IMR-90 (cell line): ENCODE measurements at regions not wholly inside any gene's neighbourhood (a gene's known extent, or its start where the extent isn't known, plus 50 kb on each side); places are given as distances from the start of the nearest gene placed in this dataset.
"Not testable (repeated sequence)": the region's sequence is repeated elsewhere in the genome, so short reads cannot be mapped to it uniquely, and the experiment has no call there.

Experiments
- ATAC-seq: fragments of 200-7000 bp; cut with Tn5 transposase; 2 replicates; pipeline ENCODE4 v1.9.1; 2020; ENCODE audit warnings: low read depth, mild to moderate bottlenecking, moderate library complexity
- BruUV-seq: library from RNA; stranded (reverse); fragments of 400-500 nt; replicated peaks from 2 replicates; lab custom pipeline; 2021; lab: Mats Ljungman, UMichigan
- CTCF ChIA-PET: fragments of 300-600 bp; formaldehyde crosslinking; extraction: SDS; loops from one replicate; lab custom pipeline; 2021; ENCODE audit warnings: antibody characterized with exemption; lab: Yijun Ruan, JAX
- POLR2A ChIA-PET: fragments of 300-600 bp; sonication (Branson Sonifier 250); formaldehyde crosslinking; loops from one replicate; lab custom pipeline; 2022; ENCODE audit warnings: antibody characterized with exemption; ENCODE audit not compliant: unreplicated experiment; lab: Charles Lee
- DNase-seq: peaks from one replicate; pipeline ENCODE4 v3.0.0; 2013
- H2AFZ ChIP-seq: replicated peaks from 2 replicates; pipeline ENCODE3; 2013; ENCODE audit warnings: low read length, mild to moderate bottlenecking; ENCODE audit not compliant: poor library complexity
- H2AK5ac ChIP-seq: 2 replicates; pipeline ENCODE4 v1.6.1; 2013; ENCODE audit warnings: low read depth, low read length, inconsistent platforms
- H2AK9ac ChIP-seq: replicated peaks from 2 replicates; pipeline ENCODE3; 2013; ENCODE audit warnings: mild to moderate bottlenecking, low read depth, low read length, moderate library complexity; ENCODE audit not compliant: poor library complexity
- H2BK120ac ChIP-seq: 2 replicates; pipeline ENCODE4 v1.6.1; 2013; ENCODE audit warnings: low read depth, low read length, inconsistent platforms
- H2BK15ac ChIP-seq: 3 replicates; pipeline ENCODE4 v1.6.1; 2013; ENCODE audit warnings: low read depth, low read length, inconsistent platforms
- H2BK20ac ChIP-seq: 2 replicates; pipeline ENCODE4 v1.6.1; 2013; ENCODE audit warnings: low read depth, mild to moderate bottlenecking, inconsistent platforms, low read length, moderate library complexity
- H2BK5ac ChIP-seq: 2 replicates; pipeline ENCODE4 v1.6.1; 2013; ENCODE audit warnings: mild to moderate bottlenecking, low read depth, low read length, inconsistent platforms; ENCODE audit not compliant: poor library complexity, severe bottlenecking
- H3K14ac ChIP-seq: replicated peaks from 2 replicates; pipeline ENCODE4 v1.6.1; 2013; ENCODE audit warnings: low read depth, low read length, inconsistent platforms
- H3K18ac ChIP-seq: 2 replicates; pipeline ENCODE4 v1.6.1; 2013; ENCODE audit warnings: low read depth, low read length, control low read depth
- H3K23ac ChIP-seq: 2 replicates; pipeline ENCODE4 v1.6.1; 2013; ENCODE audit warnings: low read depth, low read length, inconsistent platforms
- H3K27ac ChIP-seq: 2 replicates; pipeline ENCODE4 v1.5.1; 2013; ENCODE audit warnings: mild to moderate bottlenecking, control low read depth, low read length; ENCODE audit not compliant: insufficient read depth
- H3K27me3 ChIP-seq: 2 replicates; pipeline ENCODE4 v1.6.1; 2013; ENCODE audit warnings: low read length; ENCODE audit not compliant: control insufficient read depth, insufficient read depth
- H3K36me3 ChIP-seq: 2 replicates; pipeline ENCODE4 v1.6.1; 2013; ENCODE audit warnings: low read length, mixed read lengths; ENCODE audit not compliant: control insufficient read depth, insufficient read depth
- H3K4ac ChIP-seq: 2 replicates; pipeline ENCODE4 v1.6.1; 2013; ENCODE audit warnings: low read depth, low read length, inconsistent platforms
- H3K4me1 ChIP-seq: 2 replicates; pipeline ENCODE4 v1.6.1; 2013; ENCODE audit warnings: low read length, mixed read lengths; ENCODE audit not compliant: control insufficient read depth, insufficient read depth
- H3K4me2 ChIP-seq: 2 replicates; pipeline ENCODE4 v1.6.1; 2013; ENCODE audit warnings: low read depth, mild to moderate bottlenecking, control low read depth, low read length, moderate library complexity
- H3K4me3 ChIP-seq: 2 replicates; pipeline ENCODE4 v1.5.1; 2013; ENCODE audit warnings: low read depth, mild to moderate bottlenecking, control low read depth, low read length, moderate library complexity; ENCODE audit not compliant: insufficient read depth
- H3K56ac ChIP-seq: 2 replicates; pipeline ENCODE4 v1.6.1; 2013; ENCODE audit warnings: low read length, inconsistent platforms; ENCODE audit not compliant: insufficient read depth; ENCODE audit errors: extremely low read depth
- H3K79me1 ChIP-seq, 2 experiments: 2 replicates each; pipeline ENCODE4 v1.6.1; 2013; ENCODE audit warnings: low read length in 2 of 2, inconsistent platforms in 1 of 2, low read depth in 1 of 2
- H3K9ac ChIP-seq: 2 replicates; pipeline ENCODE4 v1.6.1; 2013; ENCODE audit warnings: low read depth, low read length, control low read depth
- H3K9me1 ChIP-seq: 2 replicates; pipeline ENCODE4 v1.6.1; 2013; ENCODE audit warnings: low read length, inconsistent platforms; ENCODE audit not compliant: insufficient read depth
- H3K9me3 ChIP-seq: 2 replicates; pipeline ENCODE4 v1.6.1; 2013; ENCODE audit warnings: low read length; ENCODE audit not compliant: control insufficient read depth, insufficient read depth
- H4K20me1 ChIP-seq: 2 replicates; pipeline ENCODE4 v1.6.1; 2013; ENCODE audit warnings: low read length, inconsistent platforms; ENCODE audit not compliant: insufficient read depth
- H4K5ac ChIP-seq: 2 replicates; pipeline ENCODE4 v1.6.1; 2013; ENCODE audit warnings: mild to moderate bottlenecking, low read depth, low read length, control low read depth
- H4K8ac ChIP-seq, 2 experiments: 2 replicates each; pipeline ENCODE4 v1.6.1; 2013; ENCODE audit warnings: low read depth in 2 of 2, low read length in 2 of 2, control low read depth in 1 of 2, inconsistent platforms in 1 of 2
- H4K91ac ChIP-seq: 2 replicates; pipeline ENCODE4 v1.6.1; 2013; ENCODE audit warnings: low read depth, low read length, inconsistent platforms; ENCODE audit not compliant: insufficient read depth
- WGBS, 2 experiments: methylation state at CpG; one replicate each; pipeline versions ENCODE4 v1.1.5 to v1.1.7; 2013; ENCODE audit warnings: missing lambda C conversion rate in 2 of 2; ENCODE audit not compliant: insufficient read length in 1 of 2; ENCODE audit errors: extremely low coverage in 2 of 2; 5-methylcytosine and 5-hydroxymethylcytosine counted together
- dilution Hi-C: fragments of 300-500 bp; cut with HindIII; formaldehyde crosslinking; loops from one replicate; pipeline ENCODE4 v1.14.3; 2018; ENCODE audit warnings: low sequenced_read_pairs; ENCODE audit not compliant: unreplicated experiment
- in situ Hi-C: fragments of 300-500 bp; cut with MboI; formaldehyde crosslinking; loops from 3 replicates; pipeline ENCODE4 v1.14.3; 2019; ENCODE audit warnings: low sequenced_read_pairs, inconsistent platforms, mixed read lengths
- intact Hi-C: fragments of 100-400 bp; cut with micrococcal nuclease; formaldehyde crosslinking; loops from 2 replicates; pipeline ENCODE4 v1.10.0; 2022

GRCh38 chr3:153378366-153378765 is 216.3 kb downstream of the RAP2B start:
- H4K91ac ChIP-seq, in situ Hi-C loops, H3K9ac ChIP-seq, H2BK120ac ChIP-seq, ATAC-seq, H3K4ac ChIP-seq, H3K56ac ChIP-seq, dilution Hi-C loops, H3K4me3 ChIP-seq, H3K9me1 ChIP-seq, H3K27me3 ChIP-seq, H4K20me1 ChIP-seq, H3K14ac ChIP-seq, H3K79me1 ChIP-seq, H3K4me1 ChIP-seq, H4K8ac ChIP-seq, H3K27ac ChIP-seq, H2BK20ac ChIP-seq, H2AFZ ChIP-seq, H2BK5ac ChIP-seq, H2AK5ac ChIP-seq, intact Hi-C loops, H2AK9ac ChIP-seq, H3K23ac ChIP-seq, H4K5ac ChIP-seq, H3K18ac ChIP-seq, H3K4me2 ChIP-seq, H3K36me3 ChIP-seq, BruUV-seq, CTCF ChIA-PET, H2BK15ac ChIP-seq, H3K9me3 ChIP-seq, DNase-seq, POLR2A ChIA-PET: not testable (repeated sequence)
- no CpG with 5 or more reads among the region's 24 CpGs for WGBS, 2 experiments
